CD4-positive, alpha-beta T cell treated with Interleukin-21 for 1 hour (primary cell): ENCODE measurements at regions not wholly inside any gene's neighbourhood (a gene's known extent, or its start where the extent isn't known, plus 50 kb on each side); places are given as distances from the start of the nearest gene placed in this dataset.
"Not testable (repeated sequence)": the region's sequence is repeated elsewhere in the genome, so short reads cannot be mapped to it uniquely, and the experiment has no call there.

ENCODE experiments used
- DNase-seq: peaks from one replicate; pipeline ENCODE4 v3.0.0-alpha.2; 2020

- not testable (repeated sequence) for DNase-seq
These were observed 185.9 kb upstream of the ZNF644 start for GRCh38 chr1:91207691-91208090.

DNA sequence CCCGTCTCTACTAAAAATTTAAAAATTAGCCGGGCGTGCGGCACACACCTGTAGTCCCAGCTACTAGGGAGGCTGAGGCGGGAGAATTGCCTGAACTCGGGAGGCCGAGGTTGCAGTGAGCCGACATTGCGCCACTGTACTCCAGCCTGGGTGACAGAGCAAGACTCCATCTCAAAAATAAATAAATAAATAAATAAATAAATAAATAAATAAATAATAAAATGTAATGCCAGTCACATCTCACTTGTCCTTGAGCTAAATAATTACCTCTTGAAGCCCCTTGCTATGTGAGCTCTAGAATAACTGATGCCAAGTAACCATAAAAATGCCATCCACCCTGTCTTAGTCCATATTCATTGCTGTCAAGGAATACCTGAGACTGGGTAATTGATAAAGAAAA lies 182.3 kb upstream of the ZNF644 start:
- DNase-seq, result not testable (repeated sequence)

GRCh38 chr1:91201694-91202093 lies 179.9 kb upstream of the ZNF644 start:
- no peak for DNase-seq

GRCh38 chr1:91201176-91201575 lies 179.3 kb upstream of the ZNF644 start:
- DNase-seq, result no peak

- DNase-seq, result no peak
These were observed 178.8 kb upstream of the ZNF644 start for GRCh38 chr1:91200675-91201074.

GRCh38 chr1:91199988-91200387 lies 178.2 kb upstream of the ZNF644 start:
- no peak for DNase-seq

GRCh38 chr1:91190996-91191395 lies 169.2 kb upstream of the ZNF644 start:
- no peak for DNase-seq

DNA sequence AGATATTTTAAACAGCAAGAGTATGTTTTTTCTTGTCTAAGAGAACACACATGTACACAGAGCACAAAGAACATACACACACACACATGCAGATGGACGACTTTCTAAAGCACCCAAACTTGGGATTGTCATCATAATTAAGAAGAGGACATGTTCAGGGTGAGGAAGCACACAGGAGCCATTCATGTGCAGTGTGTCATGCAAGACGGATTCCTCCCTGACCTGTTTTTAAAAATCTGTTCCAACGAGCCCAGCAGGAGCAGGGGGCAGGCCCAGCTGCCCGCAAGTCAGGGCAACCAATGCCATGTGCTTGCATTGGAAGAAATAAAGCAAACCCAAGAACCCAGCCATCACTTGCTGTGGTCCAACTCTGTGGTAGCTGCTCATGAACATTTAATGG lies 167.3 kb upstream of the ZNF644 start:
- no peak for DNase-seq

- DNase-seq, result not testable (repeated sequence)
These were observed 161.0 kb upstream of the ZNF644 start for GRCh38 chr1:91182807-91183206.

- no peak for DNase-seq
These were observed 154.4 kb upstream of the ZNF644 start for GRCh38 chr1:91176250-91176649.

- DNase-seq, result no peak
These were observed 152.9 kb upstream of the ZNF644 start for GRCh38 chr1:91174734-91175133.

- no peak for DNase-seq
These were observed 151.6 kb upstream of the ZNF644 start for GRCh38 chr1:91173346-91173890.

GRCh38 chr1:91172541-91172940 lies 150.7 kb upstream of the ZNF644 start:
- no peak for DNase-seq

DNA sequence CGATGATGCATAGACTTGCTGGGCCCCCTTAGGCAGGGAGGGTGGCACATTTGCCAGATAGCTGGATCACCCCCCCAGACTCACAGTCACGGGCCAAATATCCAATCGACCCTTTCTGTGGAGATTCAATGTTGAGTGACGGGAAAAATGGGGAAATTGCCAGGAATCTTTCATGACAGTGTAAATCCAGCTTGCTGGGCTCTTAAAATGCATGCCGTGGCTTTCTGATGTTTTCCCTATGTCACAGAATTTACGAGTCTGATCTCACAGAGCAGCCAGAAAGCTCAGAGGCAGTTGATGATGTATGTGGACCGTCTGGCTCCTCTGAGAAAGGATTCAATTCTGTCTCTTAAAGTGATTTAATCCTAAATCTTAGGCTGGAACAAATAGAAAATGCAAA lies 150.1 kb upstream of the ZNF644 start:
- DNase-seq, result no peak

DNA sequence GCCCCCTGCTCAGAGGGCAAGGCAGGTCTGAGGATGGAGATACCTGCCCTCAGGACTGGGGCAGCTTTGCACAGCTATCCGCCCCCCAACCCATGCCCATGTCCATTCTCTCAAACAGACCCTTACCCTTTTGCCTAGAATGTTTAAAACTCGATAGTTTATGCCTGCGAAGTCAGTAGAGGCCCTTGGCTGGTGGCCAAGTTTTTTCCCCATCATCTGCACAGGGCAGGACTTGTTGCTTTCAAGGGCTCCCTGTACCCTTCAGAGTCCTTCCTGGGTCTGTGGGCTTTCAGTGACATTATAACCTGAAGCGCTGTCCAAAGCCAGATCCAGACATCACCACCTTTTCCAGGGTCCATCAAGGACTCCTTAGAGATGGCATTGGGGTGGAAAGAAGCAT lies 148.7 kb upstream of the ZNF644 start:
- no peak for DNase-seq

DNA sequence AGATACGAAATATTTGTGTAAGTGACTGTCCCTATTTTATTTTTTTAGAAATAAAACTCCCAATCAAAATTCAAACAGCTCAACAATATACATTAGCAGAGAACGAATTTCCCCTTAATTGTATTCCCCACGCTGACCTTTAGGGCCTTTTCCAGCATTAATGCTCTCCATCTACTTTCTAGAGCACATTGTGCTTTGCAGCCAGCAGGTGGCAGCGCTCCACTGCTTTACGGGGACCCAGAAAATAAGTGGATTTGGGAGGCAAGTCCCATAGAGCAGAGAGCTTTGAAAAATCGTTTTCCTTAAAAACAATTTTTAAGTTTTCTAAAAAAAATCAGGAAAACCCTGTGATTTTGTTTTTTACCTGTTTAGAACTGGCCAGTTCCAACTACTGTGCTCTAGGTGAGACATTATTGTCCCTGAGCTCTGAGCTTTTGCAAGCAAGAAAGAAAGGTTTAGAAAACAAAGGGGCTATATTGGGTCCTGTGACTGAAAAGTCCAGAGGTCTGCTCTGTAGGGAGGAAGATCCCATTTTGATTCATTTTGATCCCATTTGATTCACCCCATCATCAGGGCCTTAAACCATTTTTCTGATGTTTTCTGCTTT lies 144.4 kb upstream of the ZNF644 start:
- DNase-seq, result peak; percentile 36

GRCh38 chr1:91165033-91165654 lies 143.3 kb upstream of the ZNF644 start:
- peak; percentile 58 for DNase-seq

GRCh38 chr1:91162613-91163012 lies 140.8 kb upstream of the ZNF644 start:
- DNase-seq, result no peak

DNA sequence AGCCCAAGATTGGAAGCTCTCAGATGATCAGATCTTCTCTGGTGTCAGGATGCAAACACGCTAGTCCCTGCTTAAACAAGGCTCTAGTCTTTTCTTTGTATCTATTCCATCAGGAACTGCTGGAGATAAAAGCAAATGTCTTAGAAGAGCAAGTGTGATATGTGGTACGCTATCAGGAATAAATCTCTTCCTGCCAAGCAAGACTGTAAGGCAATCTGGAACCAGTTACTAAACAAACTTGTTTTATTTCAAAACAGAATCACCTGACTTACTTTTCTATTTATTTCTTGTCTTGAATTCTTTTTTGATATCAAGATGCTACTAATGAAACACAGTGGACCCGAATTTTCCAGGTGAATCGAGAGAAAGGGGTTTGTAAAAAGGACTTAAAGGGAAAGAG lies 139.9 kb upstream of the ZNF644 start:
- DNase-seq, result no peak

GRCh38 chr1:91161166-91161565 lies 139.3 kb upstream of the ZNF644 start:
- DNase-seq, result no peak

DNA sequence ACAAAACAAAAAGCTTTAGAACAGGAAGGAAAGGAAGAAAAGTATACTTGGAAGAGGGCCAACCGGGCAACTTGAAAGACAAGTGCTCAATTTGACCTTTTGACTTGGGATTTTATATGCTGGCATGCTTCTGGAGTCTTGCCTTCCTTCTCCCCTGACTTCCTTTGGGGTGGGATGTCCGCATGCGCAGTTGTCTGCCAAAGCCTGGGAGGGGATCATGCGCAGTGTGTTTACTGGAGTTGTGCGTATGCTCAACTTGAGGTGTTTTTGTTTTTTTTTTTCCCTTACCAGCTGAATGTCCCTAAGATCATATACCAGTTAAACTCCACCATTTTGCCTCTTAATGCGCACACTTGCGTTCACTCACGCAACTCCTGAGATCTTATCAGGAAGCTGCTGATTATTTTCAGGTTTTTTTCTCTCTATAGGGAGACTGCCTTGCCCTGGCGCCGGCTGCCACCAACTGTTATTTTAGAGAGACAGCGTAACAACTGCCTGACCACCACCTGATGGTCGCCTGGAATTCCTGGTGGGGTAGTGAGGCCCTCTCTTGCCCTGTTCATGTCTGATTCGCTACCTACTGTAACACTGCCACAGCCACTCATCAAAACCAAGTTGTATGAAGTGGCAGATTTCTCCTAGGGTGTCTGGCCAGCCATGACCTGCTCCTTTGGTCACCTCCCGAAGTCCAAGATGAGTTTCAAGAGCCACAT lies 138.7 kb upstream of the ZNF644 start:
- DNase-seq, result no peak

DNA sequence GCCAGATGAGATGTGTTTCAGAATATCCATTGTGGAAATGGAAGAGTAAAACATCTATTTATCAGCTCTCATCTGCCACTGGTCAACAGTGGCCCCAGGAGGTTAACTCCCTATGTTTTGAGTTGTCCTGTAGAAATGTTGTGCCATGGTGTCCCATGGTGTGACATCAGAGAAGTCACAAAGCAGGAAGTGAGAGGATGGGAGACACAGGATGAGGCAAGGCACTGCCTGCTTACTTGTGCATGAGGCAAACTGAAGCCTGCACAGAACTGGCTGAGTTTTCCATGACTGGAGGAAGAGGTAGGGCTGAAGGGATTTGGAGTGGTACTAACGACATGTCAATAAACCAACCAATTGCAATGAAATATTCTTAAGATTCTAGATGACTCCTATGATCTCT lies 131.5 kb upstream of the ZNF644 start:
- DNase-seq, result no peak

GRCh38 chr1:91152331-91152730 lies 130.5 kb upstream of the ZNF644 start:
- DNase-seq, result no peak

DNA sequence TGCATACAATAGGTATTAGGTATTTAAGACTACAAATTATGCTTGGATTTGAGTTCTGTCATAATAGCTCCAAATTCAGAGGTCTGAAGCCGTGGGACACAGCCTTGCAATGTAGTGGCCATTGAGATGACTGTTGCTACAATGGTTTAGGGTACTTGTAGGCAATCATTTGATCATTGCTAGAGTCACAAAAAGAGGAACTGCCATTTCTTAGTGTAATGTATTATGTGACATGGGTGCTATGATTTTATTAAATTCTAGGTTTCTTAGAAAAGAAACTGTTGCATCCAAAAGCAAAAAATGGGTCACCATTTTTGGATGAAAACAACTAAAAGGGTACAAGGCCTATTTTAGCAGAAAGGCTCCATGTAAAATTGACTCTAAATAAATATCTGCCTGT lies 129.9 kb upstream of the ZNF644 start:
- DNase-seq, result no peak
